DOHH2 (cell line): ENCODE measurements at regions not wholly inside any gene's neighbourhood (a gene's known extent, or its start where the extent isn't known, plus 50 kb on each side); places are given as distances from the start of the nearest gene placed in this dataset.

Source experiments
- H3F3A ChIP-seq: fragments of 200-600 bp; sonication (generic), shearing (Covaris generic); 2 replicates; pipeline ENCODE4 v1.6.0; 2016; ENCODE audit warnings: antibody characterized with exemption, mild to moderate bottlenecking; ENCODE audit not compliant: control insufficient read depth, insufficient read depth
- H3K27ac ChIP-seq: fragments of 200-600 bp; sonication (generic); 2 replicates; pipeline ENCODE4 v1.5.1; 2014; ENCODE audit warnings: low read depth, mild to moderate bottlenecking, low read length, moderate library complexity
- H3K27me3 ChIP-seq: fragments of 200-600 bp; sonication (generic); 2 replicates; pipeline ENCODE4 v1.6.1; 2014; ENCODE audit warnings: mild to moderate bottlenecking, low read length, mixed read lengths; ENCODE audit not compliant: control insufficient read depth
- H3K36me3 ChIP-seq: fragments of 200-600 bp; sonication (generic); 2 replicates; pipeline ENCODE4 v1.6.1; 2014; ENCODE audit warnings: mild to moderate bottlenecking, low read length, moderate library complexity, mixed read lengths; ENCODE audit not compliant: control insufficient read depth
- H3K4me1 ChIP-seq: fragments of 200-600 bp; sonication (generic); 2 replicates; pipeline ENCODE4 v1.6.1; 2014; ENCODE audit warnings: mild to moderate bottlenecking, low read length, mixed read lengths; ENCODE audit not compliant: control insufficient read depth
- H3K4me2 ChIP-seq: fragments of 200-600 bp; sonication (generic); 2 replicates; pipeline ENCODE4 v1.6.0; 2014; ENCODE audit warnings: mild to moderate bottlenecking, low read length, moderate library complexity
- H3K4me3 ChIP-seq: fragments of 200-600 bp; sonication (generic); 2 replicates; pipeline ENCODE4 v1.5.1; 2014; ENCODE audit warnings: mild to moderate bottlenecking, low read length, mixed read lengths
- H3K79me2 ChIP-seq: fragments of 200-600 bp; sonication (generic); 2 replicates; pipeline ENCODE4 v1.6.1; 2014; ENCODE audit warnings: mild to moderate bottlenecking, low read length, mixed read lengths; ENCODE audit not compliant: control insufficient read depth
- H3K9me2 ChIP-seq: fragments of 200-600 bp; sonication (generic); replicated peaks from 2 replicates; pipeline ENCODE4 v1.6.1; 2014; ENCODE audit warnings: mild to moderate bottlenecking, low read length, mixed read lengths; ENCODE audit not compliant: control insufficient read depth
- H3K9me3 ChIP-seq: fragments of 200-600 bp; sonication (generic); 2 replicates; pipeline ENCODE4 v1.6.1; 2014; ENCODE audit warnings: antibody characterized with exemption, low read length, mixed read lengths; ENCODE audit not compliant: control insufficient read depth, insufficient read depth
- H4K20me1 ChIP-seq: fragments of 200-600 bp; sonication (generic); 2 replicates; pipeline ENCODE4 v1.6.0; 2014; ENCODE audit warnings: low read depth, mild to moderate bottlenecking, antibody characterized with exemption, low read length, moderate library complexity; ENCODE audit not compliant: control insufficient read depth, insufficient read depth
- CTCF ChIP-seq: fragments of 200-600 bp; sonication (generic); IDR thresholded peaks from one replicate; pipeline ENCODE4 v1.5.1; 2014; ENCODE audit warnings: antibody characterized with exemption, mild to moderate bottlenecking, low read depth, low read length; ENCODE audit not compliant: poor library complexity, severe bottlenecking
- EZH2phosphoT487 ChIP-seq: fragments of 200-600 bp; sonication (generic); IDR thresholded peaks from 2 replicates; pipeline ENCODE4 v1.6.1; 2017; ENCODE audit warnings: borderline replicate concordance, mild to moderate bottlenecking, antibody characterized with exemption, low read length, moderate library complexity, mixed read lengths

- H3K9me3 ChIP-seq = no peaks in the 10 kb centered on the region
- no peaks in the 10 kb centered on the region for H3K9me2 ChIP-seq
- no peak overlapping the region for H3K27ac ChIP-seq
- no peaks in the 10 kb centered on the region for H3K79me2 ChIP-seq
- TF ChIP-seq CTCF (no peak), EZH2phosphoT487 (no peak)
- no peak overlapping the region for H3K4me3 ChIP-seq
- no peaks in the 10 kb centered on the region for H3K27me3 ChIP-seq
- no peaks in the 10 kb centered on the region for H3K36me3 ChIP-seq
- H4K20me1 ChIP-seq = no peaks in the 10 kb centered on the region
- no peak overlapping the region for H3K4me2 ChIP-seq
- no peaks in the 10 kb centered on the region for H3K4me1 ChIP-seq
- no peaks in the 10 kb centered on the region for H3F3A ChIP-seq
These were observed 85.2 kb upstream of the SMIM23 start for GRCh38 chr5:171700318-171700912.

GRCh38 chr5:171701100-171701541, 84.5 kb upstream of the SMIM23 start:
- no peak overlapping the region for H3K4me3 ChIP-seq
- H3K9me2 ChIP-seq = no peaks in the 10 kb centered on the region
- no peaks in the 10 kb centered on the region for H3F3A ChIP-seq
- H3K79me2 ChIP-seq = no peaks in the 10 kb centered on the region
- TF ChIP-seq EZH2phosphoT487 = no peak
- no peak for TF ChIP-seq CTCF
- H4K20me1 ChIP-seq = no peaks in the 10 kb centered on the region
- no peaks in the 10 kb centered on the region for H3K36me3 ChIP-seq
- H3K4me2 ChIP-seq = no peak overlapping the region
- H3K27ac ChIP-seq = no peak overlapping the region
- H3K27me3 ChIP-seq = no peaks in the 10 kb centered on the region
- H3K9me3 ChIP-seq = no peaks in the 10 kb centered on the region
- no peaks in the 10 kb centered on the region for H3K4me1 ChIP-seq

GRCh38 chr5:171702135-171702770, 83.4 kb upstream of the SMIM23 start:
- Histone ChIP-seq H3F3A (no peaks in the 10 kb centered on the region), H3K27ac (no peak overlapping the region), H3K9me2 (no peaks in the 10 kb centered on the region), H4K20me1 (no peaks in the 10 kb centered on the region), H3K4me3 (no peak overlapping the region), H3K36me3 (no peaks in the 10 kb centered on the region), H3K4me1 (no peaks in the 10 kb centered on the region), H3K79me2 (no peaks in the 10 kb centered on the region), H3K27me3 (no peaks in the 10 kb centered on the region), H3K9me3 (no peaks in the 10 kb centered on the region), H3K4me2 (no peak overlapping the region)
- no peak for TF ChIP-seq CTCF
- no peak for TF ChIP-seq EZH2phosphoT487
